CD4-positive, alpha-beta T cell treated with Interleukin-17A for 4 hours (primary cell): ENCODE measurements at regions not wholly inside any gene's neighbourhood (a gene's known extent, or its start where the extent isn't known, plus 50 kb on each side); places are given as distances from the start of the nearest gene placed in this dataset.
A peak's percentile ranks its signal among the peaks of the same experiment; 100 is the strongest.
"Not testable (repeated sequence)": the region's sequence is repeated elsewhere in the genome, so short reads cannot be mapped to it uniquely, and the experiment has no call there.

Experiments
- DNase-seq: peaks from one replicate; pipeline ENCODE4 v3.0.0-alpha.2; 2020; ENCODE audit warnings: mixed read lengths

GRCh38 chr5:102666164-102666946, 88.8 kb upstream of the PAM start:
- no peak for DNase-seq

DNA sequence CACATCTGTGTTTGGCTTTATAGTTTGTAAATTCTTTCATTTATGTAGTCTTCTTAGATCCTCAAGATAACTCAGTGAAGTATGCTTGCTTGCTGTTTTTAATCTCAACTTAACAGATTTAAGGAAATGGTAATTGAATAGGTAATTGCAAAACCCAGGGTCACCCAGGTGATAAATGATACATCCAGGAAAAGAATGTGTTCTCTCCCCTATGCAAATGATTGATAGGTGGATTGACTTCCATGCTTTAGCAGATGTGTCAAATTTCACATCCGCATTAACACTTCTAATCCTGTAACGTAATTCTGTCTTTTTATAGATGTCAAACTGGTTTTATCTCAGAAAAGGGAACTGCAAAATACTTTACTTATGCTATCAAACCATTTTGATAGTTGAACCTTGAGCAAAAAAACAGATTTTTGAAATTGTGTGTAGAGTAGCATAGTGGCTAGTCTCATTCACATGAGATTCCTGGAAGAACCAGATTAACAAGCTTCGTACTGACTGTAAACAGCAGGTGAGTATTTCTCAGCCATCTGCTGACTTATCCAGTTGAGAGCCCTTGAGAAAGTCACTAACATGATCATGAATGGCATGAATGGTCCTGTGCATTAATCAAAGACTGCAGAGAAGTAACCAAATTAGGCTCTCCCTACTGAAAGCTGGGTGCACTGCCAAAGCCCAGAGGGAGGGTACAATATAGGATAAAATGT, 86.7 kb upstream of the PAM start:
- DNase-seq = no peak

- DNase-seq = no peak
Measured at GRCh38 chr5:102670224-102670836, 84.8 kb upstream of the PAM start.

- not testable (repeated sequence) for DNase-seq
Measured at GRCh38 chr5:102671033-102671734, 83.9 kb upstream of the PAM start.

DNA sequence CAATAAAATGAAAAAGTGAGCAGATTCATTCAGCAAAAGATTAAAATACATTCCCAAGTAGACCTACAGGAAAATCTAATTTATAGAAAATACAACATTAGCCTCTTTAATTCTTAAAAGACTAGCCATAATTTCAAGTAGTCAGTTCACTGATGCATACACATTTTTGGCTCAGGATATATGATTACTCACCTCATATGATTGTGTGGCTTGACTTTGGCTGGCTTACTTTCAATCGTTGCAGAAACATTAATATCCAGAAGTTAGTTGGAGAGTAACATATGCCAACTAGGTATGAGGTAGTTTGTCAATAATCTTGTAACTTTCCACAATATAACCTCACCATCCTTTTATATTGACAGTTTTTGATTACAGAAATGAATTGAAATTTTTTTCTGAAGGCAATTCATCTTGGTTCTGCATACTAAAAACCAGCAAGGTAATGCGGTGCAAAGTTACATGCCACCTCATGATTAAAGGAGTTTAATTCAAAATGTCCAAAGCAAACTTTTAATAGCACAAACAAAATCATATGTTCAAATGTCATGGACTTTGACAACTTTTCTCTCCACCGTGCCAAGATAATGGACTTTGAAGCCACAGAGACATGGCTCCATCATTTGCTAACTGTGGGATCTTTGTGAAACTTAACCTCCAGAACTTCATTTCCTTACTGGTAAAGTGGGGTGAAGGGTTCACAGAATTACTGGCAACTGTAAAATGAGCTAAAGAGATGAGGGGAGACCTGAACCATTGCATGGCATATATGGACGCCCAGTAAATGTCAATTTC, 76.6 kb upstream of the PAM start:
- DNase-seq = no peak

DNA sequence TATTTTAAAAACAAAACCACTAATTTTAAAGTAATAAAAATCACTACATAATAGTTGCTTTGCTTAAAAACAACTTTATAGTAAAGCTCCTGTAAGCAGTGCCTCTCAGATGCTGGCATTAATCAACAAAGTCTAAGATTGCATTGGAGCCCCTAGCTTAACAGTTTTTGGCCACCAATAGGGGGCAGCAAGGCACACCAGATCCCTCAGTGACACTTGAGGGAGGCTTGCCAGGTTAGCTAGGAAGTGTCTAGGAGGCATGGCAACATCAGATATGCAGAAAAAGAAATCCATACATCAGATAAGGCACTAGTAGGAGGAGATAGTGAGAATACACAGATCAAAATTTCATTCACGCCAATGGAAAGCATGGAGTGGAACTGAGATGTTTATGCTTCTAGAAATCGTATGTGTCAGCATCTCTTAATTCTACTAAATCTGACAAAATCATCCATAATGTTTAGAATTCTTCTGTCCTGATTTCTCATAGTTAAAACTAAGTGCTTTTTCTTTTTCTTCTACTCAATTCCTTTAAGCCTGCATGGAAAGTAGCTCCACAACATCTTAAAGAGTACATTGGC, 73.6 kb upstream of the PAM start:
- peak; percentile 65 for DNase-seq

DNA sequence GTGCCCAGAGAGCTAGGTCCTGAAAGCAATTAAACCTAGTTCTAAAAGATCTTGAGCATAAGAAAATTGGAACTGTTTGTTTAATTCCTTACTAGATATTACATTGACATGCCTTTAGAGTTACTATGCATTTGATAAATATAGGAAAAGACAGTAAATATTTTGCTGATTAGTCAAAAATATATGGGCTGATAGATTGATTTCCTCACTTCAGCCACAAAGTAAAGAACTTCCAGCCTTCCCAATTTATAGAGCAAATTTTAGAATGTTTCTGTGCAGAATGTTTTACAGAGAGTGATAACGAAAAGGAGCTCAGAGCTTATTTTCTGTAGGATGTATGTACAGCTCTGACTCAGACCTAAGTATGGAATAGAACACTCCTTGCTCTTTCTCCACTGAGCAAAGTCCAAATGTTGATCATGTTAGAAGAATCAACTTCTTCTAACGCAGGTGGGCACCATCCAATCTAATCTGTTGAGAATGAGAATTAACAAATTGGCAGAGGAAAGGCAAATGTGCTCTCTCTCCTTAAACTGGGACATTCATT, 72.9 kb upstream of the PAM start:
- no peak for DNase-seq

DNA sequence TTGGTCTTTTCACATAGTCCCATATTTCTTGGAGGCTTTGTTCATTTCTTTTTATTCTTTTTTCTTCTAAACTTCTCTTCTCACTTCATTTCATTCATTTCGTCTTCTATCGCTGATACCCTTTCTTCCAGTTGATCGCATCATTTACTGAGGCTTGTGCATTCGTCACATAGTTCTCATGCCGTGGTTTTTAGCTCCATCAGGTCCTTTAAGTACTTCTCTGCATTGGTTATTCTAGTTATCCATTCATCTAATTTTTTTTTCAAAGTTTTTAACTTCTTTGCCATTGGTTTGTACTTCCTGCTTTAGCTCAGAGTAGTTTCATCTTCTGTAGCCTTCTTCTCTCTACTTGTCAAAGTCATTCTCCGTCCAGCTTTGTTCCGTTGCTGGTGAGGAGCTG, 67.0 kb upstream of the PAM start:
- DNase-seq = not testable (repeated sequence)

DNA sequence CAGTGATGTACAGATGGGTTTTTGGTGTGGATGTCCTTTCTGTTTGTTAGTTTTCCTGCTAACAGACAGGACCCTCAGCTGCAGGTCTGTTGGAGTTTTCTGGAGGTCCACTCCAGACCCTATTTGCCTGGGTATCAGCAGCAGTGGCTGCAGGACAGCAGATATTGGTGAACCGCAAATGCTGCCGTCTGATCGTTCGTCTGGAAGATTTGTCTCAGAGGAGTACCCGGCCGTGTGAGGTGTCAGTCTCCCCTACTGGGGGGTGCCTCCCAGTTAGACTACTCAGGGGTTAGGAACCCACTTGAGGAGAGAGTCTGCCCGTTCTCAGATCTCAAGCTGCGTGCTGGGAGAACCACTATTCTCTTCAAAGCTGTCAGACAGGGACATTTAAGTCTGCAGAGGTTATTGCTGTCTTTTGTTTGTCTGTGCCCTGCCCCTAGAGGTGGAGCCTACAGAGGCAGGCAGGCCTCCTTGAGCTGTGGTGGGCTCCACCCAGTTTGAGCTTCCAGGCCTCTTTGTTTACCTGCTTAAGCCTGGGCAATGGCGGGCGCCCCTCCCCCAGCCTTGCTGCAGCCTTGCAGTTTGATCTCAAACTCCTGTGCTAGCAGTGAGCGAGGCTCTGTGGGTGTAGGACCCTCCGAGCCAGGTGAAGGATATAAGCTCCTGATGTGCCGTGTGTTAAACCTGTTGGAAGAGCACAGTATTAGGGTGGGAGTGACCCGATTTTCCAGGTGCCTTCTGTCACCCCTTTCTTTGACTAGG, 66.3 kb upstream of the PAM start:
- not testable (repeated sequence) for DNase-seq

- no peak for DNase-seq
Measured at GRCh38 chr5:102690910-102691309, 64.2 kb upstream of the PAM start.

DNA sequence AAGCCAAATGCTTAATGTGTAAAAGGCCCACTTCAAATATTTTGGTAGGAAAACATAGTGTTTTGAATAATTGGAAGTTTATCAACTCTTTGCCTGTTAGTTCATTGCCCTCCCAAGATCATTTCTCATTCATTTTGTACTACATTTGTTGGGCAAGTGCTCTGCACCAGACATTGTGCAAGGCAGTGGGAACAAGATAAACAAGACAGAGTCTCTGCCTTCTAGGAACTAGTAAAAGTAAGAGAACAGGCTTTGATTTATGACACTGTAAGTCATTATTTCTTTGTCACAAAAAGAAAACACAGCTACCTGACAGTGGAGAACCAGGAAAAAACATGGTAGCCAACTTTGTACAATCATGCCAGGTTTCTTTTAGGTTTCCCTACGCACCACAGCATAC, 63.7 kb upstream of the PAM start:
- no peak for DNase-seq

- DNase-seq = no peak
Measured at GRCh38 chr5:102700120-102700831, 54.8 kb upstream of the PAM start.

DNA sequence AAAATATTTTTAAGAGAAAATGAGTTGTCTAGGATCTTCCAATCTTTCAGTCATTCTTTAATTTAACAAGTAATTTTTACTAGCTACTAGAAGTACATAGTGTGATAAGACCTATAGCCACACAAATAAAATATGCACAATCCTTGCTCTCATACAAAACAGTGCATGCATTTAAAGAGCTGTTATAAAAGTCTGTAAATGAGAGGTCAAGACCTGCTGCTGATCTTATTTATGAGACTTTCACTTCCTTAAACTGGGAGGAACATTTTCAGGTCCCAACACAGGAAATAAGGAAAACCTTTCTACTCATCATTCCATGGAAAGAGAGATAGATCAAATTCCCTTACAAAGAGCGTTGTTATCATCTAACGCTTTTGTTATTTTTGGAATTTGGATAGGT, 54.2 kb upstream of the PAM start:
- no peak for DNase-seq

DNA sequence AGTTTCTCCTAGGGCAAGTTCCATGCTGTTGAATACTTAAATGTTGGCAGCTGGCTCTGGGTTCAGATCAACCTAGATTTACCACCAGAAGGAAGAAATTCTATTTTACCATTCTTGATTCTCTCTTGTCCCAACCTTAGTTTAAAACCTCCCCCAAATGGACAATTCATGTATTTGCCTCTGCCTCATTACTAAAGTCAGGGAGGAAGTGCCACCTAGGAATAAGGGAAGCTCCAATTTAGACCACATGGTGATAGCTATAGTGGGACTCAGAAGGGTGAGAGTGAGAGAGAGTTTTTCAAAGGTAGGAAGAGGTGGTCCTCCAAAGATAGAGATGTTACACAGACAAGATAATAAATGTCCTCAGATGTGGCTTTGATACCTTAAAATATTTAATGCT, 53.4 kb upstream of the PAM start:
- DNase-seq = no peak
